ENCODE measurements at regions not wholly inside any gene's neighbourhood (a gene's known extent, or its start where the extent isn't known, plus 50 kb on each side); places are given as distances from the start of the nearest gene placed in this dataset.

DNA sequence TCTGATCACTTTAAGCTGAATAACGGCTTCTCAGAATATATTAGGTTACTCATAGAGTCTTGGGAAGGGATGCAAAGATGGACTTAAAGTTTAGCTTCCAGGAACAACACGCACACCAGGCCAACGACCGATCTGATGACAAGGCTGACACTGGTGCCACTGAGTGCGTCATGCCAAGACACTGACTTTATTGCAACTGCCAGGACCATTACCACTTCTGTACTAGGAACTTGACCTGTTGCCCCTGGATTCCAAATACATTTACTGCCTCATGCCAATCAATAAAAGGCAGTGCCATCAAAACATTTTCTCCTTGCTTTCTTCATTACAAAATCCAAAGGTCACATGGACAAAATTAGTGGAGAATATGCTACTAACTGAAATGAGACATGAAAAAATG lies 505.9 kb upstream of the CTSO start:
- TF ChIP-seq POLR2A (IDR thresholded peaks at IDR 0.05) (no peak), POLR2AphosphoS5 (IDR thresholded peaks at IDR 0.05; ENCODE audit: insufficient read depth in 1 of 2, low read depth in 1 of 2) (no peak)
- TF ChIP-seq, protein P1, sequence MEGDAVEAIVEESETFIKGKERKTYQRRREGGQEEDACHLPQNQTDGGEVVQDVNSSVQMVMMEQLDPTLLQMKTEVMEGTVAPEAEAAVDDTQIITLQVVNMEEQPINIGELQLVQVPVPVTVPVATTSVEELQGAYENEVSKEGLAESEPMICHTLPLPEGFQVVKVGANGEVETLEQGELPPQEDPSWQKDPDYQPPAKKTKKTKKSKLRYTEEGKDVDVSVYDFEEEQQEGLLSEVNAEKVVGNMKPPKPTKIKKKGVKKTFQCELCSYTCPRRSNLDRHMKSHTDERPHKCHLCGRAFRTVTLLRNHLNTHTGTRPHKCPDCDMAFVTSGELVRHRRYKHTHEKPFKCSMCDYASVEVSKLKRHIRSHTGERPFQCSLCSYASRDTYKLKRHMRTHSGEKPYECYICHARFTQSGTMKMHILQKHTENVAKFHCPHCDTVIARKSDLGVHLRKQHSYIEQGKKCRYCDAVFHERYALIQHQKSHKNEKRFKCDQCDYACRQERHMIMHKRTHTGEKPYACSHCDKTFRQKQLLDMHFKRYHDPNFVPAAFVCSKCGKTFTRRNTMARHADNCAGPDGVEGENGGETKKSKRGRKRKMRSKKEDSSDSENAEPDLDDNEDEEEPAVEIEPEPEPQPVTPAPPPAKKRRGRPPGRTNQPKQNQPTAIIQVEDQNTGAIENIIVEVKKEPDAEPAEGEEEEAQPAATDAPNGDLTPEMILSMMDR (IDR thresholded peaks at IDR 0.05): no peak
